ENCODE measurements at regions not wholly inside any gene's neighbourhood (a gene's known extent, or its start where the extent isn't known, plus 50 kb on each side); places are given as distances from the start of the nearest gene placed in this dataset.

DNA sequence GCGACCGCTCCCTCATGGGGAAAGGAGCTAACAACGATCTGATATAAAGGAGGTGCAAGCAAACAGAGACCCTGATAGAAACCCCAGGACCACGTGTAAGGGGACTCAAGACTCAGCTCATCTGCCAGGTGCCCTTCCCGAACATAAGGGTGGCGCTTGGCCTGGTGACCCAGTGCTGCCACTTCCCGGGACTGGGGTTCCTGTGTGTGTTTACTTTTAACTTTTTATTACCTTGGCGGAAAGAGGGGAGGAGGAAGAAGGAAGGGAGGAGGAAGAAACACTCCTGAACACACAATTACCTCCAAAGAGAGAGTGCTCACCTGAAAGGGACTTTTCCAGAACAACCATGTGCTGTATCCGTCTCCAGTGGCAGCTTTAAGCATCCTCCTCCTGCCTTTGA lies 56.5 kb upstream of the EDAR start:
- no peak for DNase-seq (ENCODE audit: low read depth in 1 of 2, low spot score in 2 of 2)
- Histone ChIP-seq H3K4me3 (ENCODE audit: extremely low read depth in 1 of 4, insufficient read depth in 2 of 4, low read depth in 3 of 4, low read length in 4 of 4) (no peak overlapping the region), H4K91ac (replicated peaks; ENCODE audit: insufficient read length, low read length) (no peak overlapping the region), H2AFZ (ENCODE audit: low read length) (no peak overlapping the region; the same call in 1 of the 2 replicates), H3K18ac (ENCODE audit: extremely low read depth, low read length) (no peak overlapping the region), H3K4me2 (ENCODE audit: insufficient read depth in 1 of 2, low read depth in 2 of 2, low read length in 2 of 2) (no peak overlapping the region), H2AK5ac (ENCODE audit: low read depth, low read length) (no peak overlapping the region), H3K79me2 (ENCODE audit: control insufficient read depth in 1 of 2, insufficient read depth in 2 of 2, low read length in 2 of 2) (no peaks in the 10 kb centered on the region), H3K9ac (replicated peaks in 1 of 4; ENCODE audit: extremely low read depth in 1 of 4, low read depth in 3 of 4, low read length in 3 of 4) (no peak overlapping the region), H2BK12ac (ENCODE audit: low read depth, low read length) (no peak overlapping the region), H3K36me3 (ENCODE audit: control insufficient read depth in 2 of 4, insufficient read depth in 4 of 4, low read length in 3 of 4) (no peaks in the 10 kb centered on the region), H4K8ac (ENCODE audit: extremely low read depth, insufficient read depth, low read length) (no peak overlapping the region), H3K27me3 (replicated peaks in 1 of 4; ENCODE audit: control insufficient read depth in 3 of 4, extremely low read depth in 1 of 4, insufficient read depth in 3 of 4, low read length in 3 of 4) (no peaks in the 10 kb centered on the region), H2BK15ac (ENCODE audit: low read length) (no peak overlapping the region), H3K14ac (ENCODE audit: insufficient read length) (no peak overlapping the region), H2BK20ac (ENCODE audit: low read length) (no peak overlapping the region), H3K27ac (ENCODE audit: low read depth, low read length) (no peak overlapping the region), H3K4me1 (replicated peaks in 1 of 4; ENCODE audit: control insufficient read depth in 3 of 4, insufficient read depth in 4 of 4, low read length in 3 of 4) (no peaks in the 10 kb centered on the region; a peak in 1 of 7 replicates), H3K23ac (ENCODE audit: insufficient read length) (no peak overlapping the region), H2BK5ac (ENCODE audit: low read depth, low read length) (no peak overlapping the region), H3K4ac (replicated peaks; ENCODE audit: insufficient read length, low read depth, low read length) (no peak overlapping the region), H3K23me2 (ENCODE audit: low read depth, low read length) (no peaks in the 10 kb centered on the region), H3K56ac (replicated peaks; ENCODE audit: insufficient read length, low read depth, low read length) (no peak overlapping the region), H3K79me1 (ENCODE audit: low read depth, low read length) (no peaks in the 10 kb centered on the region), H4K5ac (ENCODE audit: insufficient read length, low read depth, low read length) (no peak overlapping the region), H2BK120ac (replicated peaks; ENCODE audit: low read depth, low read length) (no peak overlapping the region), H3K9me3 (ENCODE audit: insufficient read depth in 2 of 2, low read depth in 1 of 2, low read length in 1 of 2) (no peaks in the 10 kb centered on the region), H4K20me1 (replicated peaks in 1 of 2; ENCODE audit: control insufficient read depth in 1 of 2, insufficient read depth in 2 of 2, low read length in 2 of 2) (no peaks in the 10 kb centered on the region)
- POLR2A ChIA-PET (ENCODE audit: partially characterized antibody): no interaction called here
- TF ChIP-seq CREB1 (IDR thresholded peaks at IDR 0.05) (no peak), KDM5A (IDR thresholded peaks at IDR 0.05; ENCODE audit: low read length) (no peak), JUND (IDR thresholded peaks at IDR 0.05; ENCODE audit: low read length) (no peak), SP2 (IDR thresholded peaks at IDR 0.05; ENCODE audit: low read length) (no peak), TEAD4 (IDR thresholded peaks at IDR 0.05; ENCODE audit: low read depth, low read length) (no peak), RNF2 (IDR thresholded peaks at IDR 0.05; ENCODE audit: borderline replicate concordance, low read depth, low read length, missing control alignments, poor library complexity, severe bottlenecking) (no peak), SAP30 (IDR thresholded peaks at IDR 0.05; ENCODE audit: insufficient read depth, insufficient replicate concordance, low read length) (no peak), EZH2 (IDR thresholded peaks at IDR 0.05; ENCODE audit: low read depth, low read length, severe bottlenecking) (no peak), MAFK (IDR thresholded peaks at IDR 0.05; ENCODE audit: low read depth, low read length) (no peak), EGR1 (IDR thresholded peaks at IDR 0.05; ENCODE audit: borderline replicate concordance, low read depth, low read length) (no peak)
- CTCF ChIA-PET (ENCODE audit: partially characterized antibody): interaction anchor here (0.9 kb wide), 1 partner anchor 10 kb away, joined by 9 read pairs; no protein-coding TSS in a partner anchor
- 85% methylated on average over 8 of the region's 9 CpGs; no CpG with 5 or more reads in 1 of the 2 experiments for WGBS, 2 experiments (ENCODE audit: extremely low coverage in 1 of 2, insufficient coverage in 1 of 2, insufficient read length in 1 of 2, insufficient replicate concordance in 2 of 2, low coverage in 1 of 2, low lambda C conversion rate in 2 of 2, missing lambda C conversion rate in 1 of 2)
- no peak for FAIRE-seq

All from H1 (cell line).